A673 (cell line): ENCODE measurements at regions not wholly inside any gene's neighbourhood (a gene's known extent, or its start where the extent isn't known, plus 50 kb on each side); places are given as distances from the start of the nearest gene placed in this dataset.

Experiments
- BruUV-seq: library from RNA; stranded (reverse); fragments of 400-500 nt; replicated peaks from 2 replicates; lab custom pipeline; 2021; lab: Mats Ljungman, UMichigan
- CTCF ChIA-PET: fragments of 300-600 bp; sonication (Branson Sonifier 250); formaldehyde crosslinking; loops from one replicate; lab custom pipeline; 2022; ENCODE audit warnings: antibody characterized with exemption; lab: Charles Lee
- POLR2A ChIA-PET: fragments of 300-600 bp; sonication (Branson Sonifier 250); formaldehyde crosslinking; loops from one replicate; lab custom pipeline; 2022; ENCODE audit warnings: antibody characterized with exemption; ENCODE audit not compliant: low non-redundant PET; lab: Charles Lee
- DNase-seq: peaks from one replicate; pipeline ENCODE4 v3.0.0-alpha.2; 2015; ENCODE audit warnings: low spot score
- H3K27ac ChIP-seq: fragments of 200-600 bp; sonication (generic); 2 replicates; pipeline ENCODE4 v1.5.1; 2016; ENCODE audit warnings: mixed run types, low read depth, mild to moderate bottlenecking, mixed read lengths, antibody characterized with exemption, low read length; ENCODE audit not compliant: poor library complexity, severe bottlenecking
- H3K27me3 ChIP-seq: fragments of 200-600 bp; sonication (generic); replicated peaks from 2 replicates; pipeline ENCODE4 v1.6.1; 2017; ENCODE audit warnings: mixed run types, low read depth, mild to moderate bottlenecking, mixed read lengths, antibody characterized with exemption, low read length; ENCODE audit not compliant: insufficient read depth, poor library complexity
- H3K36me3 ChIP-seq: fragments of 200-600 bp; sonication (generic); 2 replicates; pipeline ENCODE4 v1.6.1; 2016; ENCODE audit warnings: mixed run types, mild to moderate bottlenecking, mixed read lengths, antibody characterized with exemption, low read length; ENCODE audit not compliant: insufficient read depth, poor library complexity, severe bottlenecking
- H3K4me1 ChIP-seq: fragments of 200-600 bp; sonication (generic); 2 replicates; pipeline ENCODE4 v1.6.1; 2017; ENCODE audit warnings: mixed run types, mild to moderate bottlenecking, mixed read lengths, antibody characterized with exemption, low read length; ENCODE audit not compliant: insufficient read depth, poor library complexity, severe bottlenecking
- H3K4me3 ChIP-seq: fragments of 200-600 bp; sonication (generic); 2 replicates; pipeline ENCODE4 v1.5.1; 2016; ENCODE audit warnings: low read depth, mixed run types, mild to moderate bottlenecking, mixed read lengths, low read length; ENCODE audit not compliant: poor library complexity, severe bottlenecking
- H3K9me3 ChIP-seq: fragments of 200-600 bp; sonication (generic); 2 replicates; pipeline ENCODE4 v1.6.1; 2016; ENCODE audit warnings: mixed run types, low read depth, mild to moderate bottlenecking, mixed read lengths, antibody characterized with exemption, low read length; ENCODE audit not compliant: poor library complexity, severe bottlenecking
- CTCF ChIP-seq: fragments of 300-800, 200-600 bp; sonication (generic); conservative IDR thresholded peaks from 2 replicates; pipeline ENCODE4 v1.5.1; 2017; ENCODE audit warnings: low read depth, mild to moderate bottlenecking, antibody characterized with exemption, low read length, moderate library complexity, mixed read lengths
- EZH2 ChIP-seq: fragments of 200-600 bp; sonication (generic); IDR thresholded peaks from 2 replicates; pipeline ENCODE4 v1.6.1; 2017; ENCODE audit warnings: borderline replicate concordance, low read depth, mild to moderate bottlenecking, mixed read lengths, antibody characterized with exemption, low read length; ENCODE audit not compliant: poor library complexity, severe bottlenecking
- intact Hi-C: fragments of 100-400 bp; cut with micrococcal nuclease; formaldehyde crosslinking; loops from one replicate; pipeline ENCODE4 v1.10.0; 2022; ENCODE audit not compliant: unreplicated experiment

- DNase-seq: no peak
- POLR2A ChIA-PET: no interaction called here
- intact Hi-C loops: no loop called here
- Histone ChIP-seq H3K27me3 (no peaks in the 10 kb centered on the region), H3K9me3 (no peaks in the 10 kb centered on the region), H3K4me1 (no peaks in the 10 kb centered on the region), H3K4me3 (no peak overlapping the region), H3K36me3 (no peaks in the 10 kb centered on the region), H3K27ac (no peak overlapping the region)
- no peak for TF ChIP-seq EZH2
- no peak for TF ChIP-seq CTCF
- BruUV-seq: no TSS peak
- CTCF ChIA-PET: no interaction called here
Observed at GRCh38 chr14:40899435-40899834, 707.2 kb upstream of the LRFN5 start.

- POLR2A ChIA-PET: no interaction called here
- no peaks in the 10 kb centered on the region for H3K4me1 ChIP-seq
- H3K4me3 ChIP-seq: no peak overlapping the region
- BruUV-seq: no TSS peak
- TF ChIP-seq CTCF (no peak), EZH2 (no peak)
- DNase-seq: no peak
- H3K27me3 ChIP-seq: no peaks in the 10 kb centered on the region
- CTCF ChIA-PET: no interaction called here
- H3K27ac ChIP-seq: no peak overlapping the region
- no peaks in the 10 kb centered on the region for H3K36me3 ChIP-seq
- H3K9me3 ChIP-seq: no peaks in the 10 kb centered on the region
- intact Hi-C loops: no loop called here
Observed at GRCh38 chr14:40894846-40895245, 711.8 kb upstream of the LRFN5 start.

- intact Hi-C loops: no loop called here
- TF ChIP-seq EZH2: no peak
- TF ChIP-seq CTCF: no peak
Observed at GRCh38 chr14:40889126-40889525, 717.5 kb upstream of the LRFN5 start.

More at GRCh38 chr14:40889126-40889525, 717.5 kb upstream of the LRFN5 start:
- DNase-seq: no peak
- no peak overlapping the region for H3K27ac ChIP-seq
- no peaks in the 10 kb centered on the region for H3K4me1 ChIP-seq
- H3K27me3 ChIP-seq: no peaks in the 10 kb centered on the region
- H3K9me3 ChIP-seq: no peaks in the 10 kb centered on the region
- ChIA-PET CTCF (no interaction called here), POLR2A (no interaction called here)
- H3K4me3 ChIP-seq: no peak overlapping the region
- no TSS peak for BruUV-seq
- H3K36me3 ChIP-seq: no peaks in the 10 kb centered on the region
